GM23248 (cell line): ENCODE measurements at regions not wholly inside any gene's neighbourhood (a gene's known extent, or its start where the extent isn't known, plus 50 kb on each side); places are given as distances from the start of the nearest gene placed in this dataset.

Experiments used
- DNase-seq: peaks from one replicate; pipeline ENCODE4 v3.0.0-alpha.2; 2015
- H2AFZ ChIP-seq: fragments of 200-600 bp; sonication (generic); 2 replicates; pipeline ENCODE4 v1.6.1; 2016; ENCODE audit warnings: antibody characterized with exemption
- H3F3A ChIP-seq: fragments of 200-600 bp; sonication (generic); 2 replicates; pipeline ENCODE4 v1.6.1; 2016; ENCODE audit warnings: mild to moderate bottlenecking, antibody characterized with exemption, mixed run types; ENCODE audit not compliant: insufficient read depth
- H3K27ac ChIP-seq: fragments of 200-600 bp; sonication (generic); 2 replicates; pipeline ENCODE4 v1.5.1; 2016; ENCODE audit warnings: mild to moderate bottlenecking
- H3K27me3 ChIP-seq: fragments of 200-600 bp; sonication (generic); replicated peaks from 2 replicates; pipeline ENCODE4 v1.6.1; 2016; ENCODE audit warnings: mild to moderate bottlenecking; ENCODE audit not compliant: insufficient read depth
- H3K36me3 ChIP-seq: fragments of 200-600 bp; sonication (generic); 2 replicates; pipeline ENCODE4 v1.6.1; 2016; ENCODE audit warnings: low read depth, mild to moderate bottlenecking
- H3K4me1 ChIP-seq: fragments of 200-600 bp; sonication (generic); 2 replicates; pipeline ENCODE4 v1.6.1; 2016; ENCODE audit warnings: mild to moderate bottlenecking; ENCODE audit not compliant: insufficient read depth
- H3K4me2 ChIP-seq: fragments of 200-600 bp; sonication (generic); one replicate; pipeline ENCODE4 v1.6.1; 2016; ENCODE audit warnings: mild to moderate bottlenecking; ENCODE audit not compliant: unreplicated experiment
- H3K4me3 ChIP-seq: fragments of 200-600 bp; sonication (generic); 2 replicates; pipeline ENCODE4 v1.5.1; 2016; ENCODE audit warnings: mild to moderate bottlenecking
- H3K79me2 ChIP-seq: fragments of 200-600 bp; sonication (generic); 2 replicates; pipeline ENCODE4 v1.6.1; 2016; ENCODE audit warnings: mild to moderate bottlenecking; ENCODE audit not compliant: insufficient read depth
- H3K9ac ChIP-seq: fragments of 200-600 bp; sonication (generic); 2 replicates; pipeline ENCODE4 v1.6.1; 2016; ENCODE audit warnings: mild to moderate bottlenecking
- H3K9me2 ChIP-seq: fragments of 200-600 bp; sonication (generic); 2 replicates; pipeline ENCODE4 v1.6.1; 2016; ENCODE audit warnings: mixed run types, mild to moderate bottlenecking, moderate library complexity; ENCODE audit not compliant: insufficient read depth
- H3K9me3 ChIP-seq: fragments of 200-600 bp; sonication (generic); one replicate; pipeline ENCODE4 v1.6.1; 2017; ENCODE audit warnings: low read depth
- H4K20me1 ChIP-seq: fragments of 200-600 bp; sonication (generic); 2 replicates; pipeline ENCODE4 v1.6.0; 2016; ENCODE audit not compliant: insufficient read depth
- EZH2 ChIP-seq: fragments of 200-600 bp; sonication (generic); IDR thresholded peaks from 2 replicates; pipeline ENCODE4 v1.6.1; 2018; ENCODE audit warnings: antibody characterized with exemption, mild to moderate bottlenecking; ENCODE audit not compliant: insufficient read depth, poor library complexity, severe bottlenecking
- EZH2phosphoT487 ChIP-seq: fragments of 200-600 bp; sonication (generic); IDR thresholded peaks from 2 replicates; pipeline ENCODE4 v1.6.1; 2018; ENCODE audit warnings: antibody characterized with exemption, moderate library complexity, mild to moderate bottlenecking, low read depth; ENCODE audit not compliant: insufficient read depth
- WGBS, 2 experiments: methylation state at CpG; one replicate each; pipeline ENCODE4 v1.1.6; 2015 to 2017; ENCODE audit warnings: low lambda C conversion rate in 2 of 2, low coverage in 1 of 2; ENCODE audit errors: missing lambda C conversion rate in 2 of 2; 5-methylcytosine and 5-hydroxymethylcytosine counted together
- in situ Hi-C: fragments of 300-500 bp; cut with MboI; formaldehyde crosslinking; loops from 2 replicates; pipeline ENCODE4 v1.15.0; 2020

- no peaks in the 10 kb centered on the region for H3K9me3 ChIP-seq
- in situ Hi-C loops = no loop called here
- no peaks in the 10 kb centered on the region for H4K20me1 ChIP-seq
- H3K9ac ChIP-seq = no peak overlapping the region
- H3K36me3 ChIP-seq = no peaks in the 10 kb centered on the region
- H3K4me1 ChIP-seq = peaks cover 6% of the 10 kb centered on the region
- no peak overlapping the region for H3K27ac ChIP-seq
- H3K9me2 ChIP-seq = no peaks in the 10 kb centered on the region
- H3K4me2 ChIP-seq = no peak overlapping the region
- WGBS, 2 experiments = 96 to 97% methylated on average over 5 of the region's 5 CpGs
- no peak for DNase-seq
- no peaks in the 10 kb centered on the region for H3K79me2 ChIP-seq
- no peak for TF ChIP-seq EZH2
- no peak for TF ChIP-seq EZH2phosphoT487
- H2AFZ ChIP-seq = no peak overlapping the region
- H3K27me3 ChIP-seq = peaks cover 8% of the 10 kb centered on the region; the same call in 1 of the 2 replicates
- H3K4me3 ChIP-seq = no peak overlapping the region
- H3F3A ChIP-seq = peaks cover 8% of the 10 kb centered on the region; the same call in 1 of the 2 replicates
Observed at GRCh38 chr15:69859866-69860265, 237.9 kb downstream of the TLE3 start.

- Histone ChIP-seq H3F3A (peaks cover 3% of the 10 kb centered on the region; the same call in 1 of the 2 replicates), H3K4me1 (peaks cover 1% of the 10 kb centered on the region; the same call in 1 of the 2 replicates), H3K9ac (no peak overlapping the region), H3K9me3 (no peaks in the 10 kb centered on the region), H2AFZ (no peak overlapping the region), H3K27me3 (peaks cover 8% of the 10 kb centered on the region; the same call in 1 of the 2 replicates), H3K9me2 (no peaks in the 10 kb centered on the region), H3K4me2 (no peak overlapping the region), H3K36me3 (no peaks in the 10 kb centered on the region), H4K20me1 (no peaks in the 10 kb centered on the region), H3K4me3 (no peak overlapping the region), H3K79me2 (no peaks in the 10 kb centered on the region), H3K27ac (no peak overlapping the region)
- 88 to 93% methylated on average over 7 of the region's 7 CpGs for WGBS, 2 experiments
- DNase-seq = no peak
- TF ChIP-seq EZH2phosphoT487 = no peak
- TF ChIP-seq EZH2 = no peak
- in situ Hi-C loops = no loop called here
Observed at GRCh38 chr15:69860321-69860720, 237.4 kb downstream of the TLE3 start.

- Histone ChIP-seq H3K4me2 (no peak overlapping the region), H3K36me3 (no peaks in the 10 kb centered on the region), H2AFZ (no peak overlapping the region), H3K4me3 (no peak overlapping the region), H3K79me2 (no peaks in the 10 kb centered on the region), H3K4me1 (no peaks in the 10 kb centered on the region), H3K9ac (no peak overlapping the region), H4K20me1 (no peaks in the 10 kb centered on the region), H3K9me2 (no peaks in the 10 kb centered on the region), H3F3A (no peaks in the 10 kb centered on the region), H3K27me3 (peaks cover 8% of the 10 kb centered on the region; the same call in 1 of the 2 replicates), H3K27ac (no peak overlapping the region), H3K9me3 (no peaks in the 10 kb centered on the region)
- TF ChIP-seq EZH2 = no peak
- TF ChIP-seq EZH2phosphoT487 = no peak
- DNase-seq = no peak
- 81 to 84% methylated on average over 9 of the region's 9 CpGs for WGBS, 2 experiments
- in situ Hi-C loops = no loop called here
Observed at GRCh38 chr15:69860921-69861320, 236.8 kb downstream of the TLE3 start.

GRCh38 chr15:69861331-69862171 lies 236.2 kb downstream of the TLE3 start:
- H3K9ac ChIP-seq = no peak overlapping the region
- no peak overlapping the region for H3K27ac ChIP-seq
- H3K4me1 ChIP-seq = no peaks in the 10 kb centered on the region
- no peaks in the 10 kb centered on the region for H3K9me3 ChIP-seq
- H3F3A ChIP-seq = no peaks in the 10 kb centered on the region
- no peaks in the 10 kb centered on the region for H3K79me2 ChIP-seq
- DNase-seq = no peak
- H3K36me3 ChIP-seq = no peaks in the 10 kb centered on the region
- H3K9me2 ChIP-seq = no peaks in the 10 kb centered on the region
- TF ChIP-seq EZH2phosphoT487 = no peak
- no peak for TF ChIP-seq EZH2
- no peak overlapping the region for H2AFZ ChIP-seq
- no peaks in the 10 kb centered on the region for H4K20me1 ChIP-seq
- peaks cover 8% of the 10 kb centered on the region; the same call in 1 of the 2 replicates for H3K27me3 ChIP-seq
- no peak overlapping the region for H3K4me3 ChIP-seq
- no peak overlapping the region for H3K4me2 ChIP-seq
- WGBS, 2 experiments = 72 to 75% methylated on average over 8 of the region's 8 CpGs
- in situ Hi-C loops = no loop called here
